H1 (cell line): ENCODE measurements at regions not wholly inside any gene's neighbourhood (a gene's known extent, or its start where the extent isn't known, plus 50 kb on each side); places are given as distances from the start of the nearest gene placed in this dataset.

Experiments used
- ATF3 ChIP-seq: IDR thresholded peaks from 2 replicates; pipeline ENCODE4 v1.6.1; 2011; ENCODE audit warnings: low read depth, mild to moderate bottlenecking, low read length; ENCODE audit not compliant: insufficient read depth
- BRCA1 ChIP-seq: IDR thresholded peaks from 2 replicates; pipeline ENCODE4 v1.6.1; 2012; ENCODE audit warnings: low read depth, low read length, improper control_type of control experiment
- EGR1 ChIP-seq: IDR thresholded peaks from 2 replicates; pipeline ENCODE4 v1.6.1; 2011; ENCODE audit warnings: low read depth, low read length, borderline replicate concordance
- PHF8 ChIP-seq: fragments of 200-600 bp; sonication (generic); conservative IDR thresholded peaks from 2 replicates; pipeline ENCODE4 v1.7.1; 2012; ENCODE audit warnings: low read depth, mild to moderate bottlenecking, inconsistent platforms, low read length, moderate library complexity
- SAP30 ChIP-seq: fragments of 300-600 bp; sonication (generic); IDR thresholded peaks from 2 replicates; pipeline ENCODE4 v1.7.1; 2012; ENCODE audit warnings: low read length, moderate library complexity, mild to moderate bottlenecking, inconsistent platforms; ENCODE audit not compliant: insufficient read depth, insufficient replicate concordance
- SP2 ChIP-seq: IDR thresholded peaks from 2 replicates; pipeline ENCODE4 v1.6.1; 2012; ENCODE audit warnings: mild to moderate bottlenecking, low read length, inconsistent platforms
- SRF ChIP-seq: IDR thresholded peaks from 2 replicates; pipeline ENCODE4 v1.6.1; 2011; ENCODE audit warnings: mild to moderate bottlenecking, low read depth, low read length, moderate library complexity
- USF2 ChIP-seq: IDR thresholded peaks from 2 replicates; pipeline ENCODE4 v1.6.1; 2011; ENCODE audit warnings: low read length, improper control_type of control experiment

GRCh38 chr14:62209287-62209899, 447.2 kb downstream of the SNAPC1 start (continued):
- no peak for TF ChIP-seq SRF
- no peak for TF ChIP-seq BRCA1
- TF ChIP-seq ATF3, result no peak
- TF ChIP-seq SAP30, result no peak
- TF ChIP-seq EGR1, result no peak
- no peak for TF ChIP-seq USF2
- no peak for TF ChIP-seq PHF8
- no peak for TF ChIP-seq SP2
